HCT116 (cell line): ENCODE measurements at regions not wholly inside any gene's neighbourhood (a gene's known extent, or its start where the extent isn't known, plus 50 kb on each side); places are given as distances from the start of the nearest gene placed in this dataset.

Source experiments
- CBX3 ChIP-seq: IDR thresholded peaks from 2 replicates; pipeline ENCODE4 v1.6.1; 2012; ENCODE audit warnings: low read depth
- CEBPB ChIP-seq: IDR thresholded peaks from 2 replicates; pipeline ENCODE4 v1.6.1; 2012; ENCODE audit warnings: low read depth
- EZH2 ChIP-seq: fragments of 200-600 bp; sonication (generic); IDR thresholded peaks from 2 replicates; pipeline ENCODE4 v1.6.1; 2017; ENCODE audit warnings: antibody characterized with exemption, mixed run types
- EZH2phosphoT487 ChIP-seq: fragments of 200-600 bp; IDR thresholded peaks from 2 replicates; pipeline ENCODE4 v1.6.1; 2018; ENCODE audit warnings: antibody characterized with exemption, borderline replicate concordance
- POLR2A ChIP-seq: IDR thresholded peaks from 2 replicates; pipeline ENCODE4 v1.7.0; 2011; ENCODE audit warnings: borderline replicate concordance; ENCODE audit not compliant: insufficient read depth, insufficient read length; ENCODE audit errors: extremely low read depth
- YY1 ChIP-seq: IDR thresholded peaks from 2 replicates; pipeline ENCODE4 v1.6.1; 2011; ENCODE audit warnings: low read length, low read depth, moderate library complexity, mild to moderate bottlenecking; ENCODE audit not compliant: insufficient replicate concordance; ENCODE audit errors: extremely low read depth
- ZFX ChIP-seq: fragments of 450-650 bp; IDR thresholded peaks from 2 replicates; pipeline ENCODE4 v1.6.1; 2017
- TF ChIP-seq, protein P1 (sequence below), 3 experiments: fragments of 200-600 bp in 1 of 3; sonication (generic) in 1 of 3; IDR thresholded peaks in 2 of 3; conservative IDR thresholded peaks in 1 of 3; 2 replicates each; pipeline ENCODE4 v1.5.1; 2012 to 2017; ENCODE audit warnings: low read depth in 2 of 3, low read length in 2 of 3, antibody characterized with exemption in 1 of 3, borderline replicate concordance in 1 of 3, control low read depth in 1 of 3, mild to moderate bottlenecking in 1 of 3, mixed read lengths in 1 of 3, mixed run types in 1 of 3, moderate library complexity in 1 of 3; ENCODE audit not compliant: insufficient read depth in 1 of 3
- TF ChIP-seq, protein P2 (sequence below): IDR thresholded peaks from 2 replicates; pipeline ENCODE4 v1.6.1; 2012

DNA sequence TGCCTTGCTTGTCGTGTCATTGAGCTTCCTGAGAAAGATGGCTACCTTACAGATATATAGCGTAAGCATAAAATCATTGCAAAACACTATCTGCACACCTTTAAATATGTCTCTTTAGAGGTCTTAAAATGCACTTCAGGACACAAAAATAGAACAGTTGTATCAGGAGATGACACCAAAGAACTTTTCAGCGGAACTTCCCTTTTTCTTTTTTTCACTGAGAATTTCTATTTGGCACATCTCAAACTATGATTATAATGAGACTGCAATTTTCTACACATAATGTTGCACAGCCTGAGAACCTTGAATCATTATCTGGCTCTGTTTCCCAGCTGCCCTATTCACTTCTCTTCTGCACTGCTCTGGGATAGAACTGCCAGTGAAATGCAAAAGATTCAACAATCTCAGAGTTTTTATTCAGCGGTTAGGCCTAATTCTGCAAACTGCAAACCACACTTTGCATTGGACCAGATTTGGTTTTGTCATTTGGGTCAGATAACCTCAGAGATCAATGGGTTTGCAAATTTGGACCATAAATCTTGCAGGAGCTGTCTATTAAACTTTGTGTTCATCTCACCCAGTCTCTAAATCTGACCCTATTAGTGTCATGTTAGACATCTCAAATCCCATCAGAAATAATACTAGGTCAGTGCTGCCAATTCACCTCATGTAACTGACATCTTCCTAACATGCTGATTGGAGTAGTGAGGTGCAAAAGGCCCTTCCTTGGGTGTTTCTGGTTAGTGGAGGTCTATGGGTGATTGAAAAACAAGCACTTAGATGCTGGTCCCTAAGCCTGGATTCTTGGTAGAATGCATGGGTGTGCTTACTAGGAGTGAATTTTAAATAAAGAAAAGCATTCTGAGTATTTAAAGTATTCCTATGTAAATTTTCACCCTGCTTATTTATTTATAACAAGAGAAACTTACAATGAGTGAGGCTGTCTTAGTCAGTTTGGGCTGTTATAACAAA is 382.7 kb downstream of the UTRN start:
- TF ChIP-seq, protein P1, sequence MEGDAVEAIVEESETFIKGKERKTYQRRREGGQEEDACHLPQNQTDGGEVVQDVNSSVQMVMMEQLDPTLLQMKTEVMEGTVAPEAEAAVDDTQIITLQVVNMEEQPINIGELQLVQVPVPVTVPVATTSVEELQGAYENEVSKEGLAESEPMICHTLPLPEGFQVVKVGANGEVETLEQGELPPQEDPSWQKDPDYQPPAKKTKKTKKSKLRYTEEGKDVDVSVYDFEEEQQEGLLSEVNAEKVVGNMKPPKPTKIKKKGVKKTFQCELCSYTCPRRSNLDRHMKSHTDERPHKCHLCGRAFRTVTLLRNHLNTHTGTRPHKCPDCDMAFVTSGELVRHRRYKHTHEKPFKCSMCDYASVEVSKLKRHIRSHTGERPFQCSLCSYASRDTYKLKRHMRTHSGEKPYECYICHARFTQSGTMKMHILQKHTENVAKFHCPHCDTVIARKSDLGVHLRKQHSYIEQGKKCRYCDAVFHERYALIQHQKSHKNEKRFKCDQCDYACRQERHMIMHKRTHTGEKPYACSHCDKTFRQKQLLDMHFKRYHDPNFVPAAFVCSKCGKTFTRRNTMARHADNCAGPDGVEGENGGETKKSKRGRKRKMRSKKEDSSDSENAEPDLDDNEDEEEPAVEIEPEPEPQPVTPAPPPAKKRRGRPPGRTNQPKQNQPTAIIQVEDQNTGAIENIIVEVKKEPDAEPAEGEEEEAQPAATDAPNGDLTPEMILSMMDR (IDR thresholded peaks at IDR 0.05 in 2 of 3, conservative IDR thresholded peaks at IDR 0.05 in 1 of 3; ENCODE audit: borderline replicate concordance in 1 of 3, insufficient read depth in 1 of 3, low read depth in 2 of 3, low read length in 2 of 3): no peak
- no peak for TF ChIP-seq EZH2phosphoT487
- no peak for TF ChIP-seq POLR2A
- no peak for TF ChIP-seq CBX3
- no peak for TF ChIP-seq ZFX
- TF ChIP-seq EZH2: no peak
- no peak for TF ChIP-seq YY1
- TF ChIP-seq CEBPB: no peak
- TF ChIP-seq, protein P2, sequence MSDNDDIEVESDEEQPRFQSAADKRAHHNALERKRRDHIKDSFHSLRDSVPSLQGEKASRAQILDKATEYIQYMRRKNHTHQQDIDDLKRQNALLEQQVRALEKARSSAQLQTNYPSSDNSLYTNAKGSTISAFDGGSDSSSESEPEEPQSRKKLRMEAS: no peak
